Stimulated activated CD4-positive, alpha-beta T cell treated with anti-CD3 and anti-CD28 coated beads, Interleukin-15, amount 100 ng/mL, for 24 hours (primary cell): ENCODE measurements at regions not wholly inside any gene's neighbourhood (a gene's known extent, or its start where the extent isn't known, plus 50 kb on each side); places are given as distances from the start of the nearest gene placed in this dataset.
A peak's percentile ranks its signal among the peaks of the same experiment; 100 is the strongest.

ENCODE experiments used
- DNase-seq: peaks from one replicate; pipeline ENCODE4 v3.0.0-alpha.2; 2020

GRCh38 chr20:52859156-52859876 is 112.8 kb upstream of the TSHZ2 start:
- DNase-seq = no peak

- DNase-seq = no peak
These were observed 119.4 kb upstream of the TSHZ2 start for GRCh38 chr20:52852714-52853113.

- DNase-seq = no peak
These were observed 124.3 kb upstream of the TSHZ2 start for GRCh38 chr20:52847731-52848359.

- no peak for DNase-seq
These were observed 125.0 kb upstream of the TSHZ2 start for GRCh38 chr20:52847029-52847660.

GRCh38 chr20:52845044-52845443 is 127.1 kb upstream of the TSHZ2 start:
- DNase-seq = no peak

GRCh38 chr20:52843425-52843824 is 128.7 kb upstream of the TSHZ2 start:
- no peak for DNase-seq

GRCh38 chr20:52841003-52841402 is 131.2 kb upstream of the TSHZ2 start:
- DNase-seq = no peak

- DNase-seq = no peak
These were observed 132.1 kb upstream of the TSHZ2 start for GRCh38 chr20:52840041-52840440.

GRCh38 chr20:52838510-52839241 is 133.5 kb upstream of the TSHZ2 start:
- DNase-seq = no peak

- no peak for DNase-seq
These were observed 134.8 kb upstream of the TSHZ2 start for GRCh38 chr20:52837378-52837777.

GRCh38 chr20:52833901-52834300 is 138.3 kb upstream of the TSHZ2 start:
- DNase-seq = no peak

- no peak for DNase-seq
These were observed 139.9 kb upstream of the TSHZ2 start for GRCh38 chr20:52832151-52832774.

GRCh38 chr20:52830598-52830997 is 141.6 kb upstream of the TSHZ2 start:
- DNase-seq = no peak

GRCh38 chr20:52829111-52829510 is 143.0 kb upstream of the TSHZ2 start:
- DNase-seq = no peak

GRCh38 chr20:52828199-52828598 is 144.0 kb upstream of the TSHZ2 start:
- no peak for DNase-seq

GRCh38 chr20:52826722-52827121 is 145.4 kb upstream of the TSHZ2 start:
- no peak for DNase-seq

GRCh38 chr20:52826321-52826720 is 145.8 kb upstream of the TSHZ2 start:
- DNase-seq = no peak

GRCh38 chr20:52824494-52825216 is 147.5 kb upstream of the TSHZ2 start:
- peak; percentile 5 for DNase-seq

GRCh38 chr20:52823303-52823702 is 148.9 kb upstream of the TSHZ2 start:
- no peak for DNase-seq

GRCh38 chr20:52820641-52821292 is 151.4 kb upstream of the TSHZ2 start:
- DNase-seq = no peak

- no peak for DNase-seq
These were observed 153.7 kb upstream of the TSHZ2 start for GRCh38 chr20:52818491-52818890.

- no peak for DNase-seq
These were observed 154.2 kb upstream of the TSHZ2 start for GRCh38 chr20:52817981-52818380.
